ENCODE measurements at regions not wholly inside any gene's neighbourhood (a gene's known extent, or its start where the extent isn't known, plus 50 kb on each side); places are given as distances from the start of the nearest gene placed in this dataset.

GRCh38 chr1:48107516-48107915 lies 110.3 kb upstream of the TRABD2B start:
- no peak for TF ChIP-seq TSC22D4 (tag; IDR thresholded peaks at IDR 0.05)
- no peak for TF ChIP-seq U2AF1 (optimal IDR thresholded peaks at IDR 0.05; ENCODE audit: low read depth, low read length)
- TF ChIP-seq TCF3 (CRISPR knock-in tag; IDR thresholded peaks at IDR 0.05): no peak
- peak; percentile 48 for TF ChIP-seq CHD2 (IDR thresholded peaks at IDR 0.05; ENCODE audit: low read depth, low read length)
- TF ChIP-seq TBL1XR1 (IDR thresholded peaks at IDR 0.05; ENCODE audit: low read length in 2 of 2): no peak
- no TSS peak for BruUV-seq (replicated peaks)
- no peak for DNase-seq (ENCODE audit: extremely low read depth in 1 of 4, low spot score in 3 of 4)
- Histone ChIP-seq H3K27ac (ENCODE audit: extremely low read depth, low read depth, low read length) (no peak overlapping the region), H3K27me3 (ENCODE audit: control insufficient read depth in 2 of 2, insufficient read depth in 2 of 2, low read length in 2 of 2) (no peaks in the 10 kb centered on the region), H3K9me1 (ENCODE audit: control insufficient read depth, insufficient read depth, low read length) (no peaks in the 10 kb centered on the region), H3K4me2 (ENCODE audit: insufficient read depth, low read length) (no peak overlapping the region), H3K4me1 (replicated peaks in 1 of 2; ENCODE audit: control insufficient read depth in 2 of 2, insufficient read depth in 2 of 2, low read length in 2 of 2) (no peaks in the 10 kb centered on the region), H3K4me3 (no peak overlapping the region), H3K9me3 (replicated peaks; ENCODE audit: control insufficient read depth, insufficient read depth, low read depth, low read length) (no peaks in the 10 kb centered on the region), H4K20me1 (replicated peaks; ENCODE audit: control insufficient read depth, insufficient read depth, low read length) (no peaks in the 10 kb centered on the region; the same call in 1 of the 2 replicates), H3K36me3 (ENCODE audit: control insufficient read depth, insufficient read depth, low read length) (no peaks in the 10 kb centered on the region), H2AFZ (ENCODE audit: low read depth, low read length) (no peak overlapping the region), H3K79me2 (ENCODE audit: control insufficient read depth, insufficient read depth, low read length) (no peaks in the 10 kb centered on the region), H3K9ac (ENCODE audit: insufficient read depth in 1 of 2, low read depth in 2 of 2, low read length in 2 of 2) (no peak overlapping the region)
- ChIA-PET CTCF (ENCODE audit: low intra/inter-chr PET ratio) (no interaction called here), POLR2A (interaction anchor here (0.7 kb wide), 1 partner anchor 80 kb away, joined by 3 read pairs; no protein-coding TSS in a partner anchor)
- in situ Hi-C loops (cut with MboI): loop anchor here (5.0 kb wide), 1 partner anchor 95 kb away; no protein-coding TSS in a partner anchor
- FAIRE-seq: no peak
- intact Hi-C loops (cut with micrococcal nuclease): loop anchor here (5.0 kb wide), 1 partner anchor 390 kb away; no protein-coding TSS in a partner anchor
- 0% methylated on average over 3 of the region's 3 CpGs for WGBS (ENCODE audit: insufficient coverage, low coverage, missing lambda C conversion rate)
- ATAC-seq: no peak

- H4K20me1 ChIP-seq (replicated peaks; ENCODE audit: control insufficient read depth, insufficient read depth, low read length): no peaks in the 10 kb centered on the region; the same call in 1 of the 2 replicates
- no TSS peak for BruUV-seq (replicated peaks)
- no peaks in the 10 kb centered on the region for H3K9me1 ChIP-seq (ENCODE audit: control insufficient read depth, insufficient read depth, low read length)
- H3K36me3 ChIP-seq (ENCODE audit: control insufficient read depth, insufficient read depth, low read length): no peaks in the 10 kb centered on the region
- no peak overlapping the region for H3K4me3 ChIP-seq
- H3K27me3 ChIP-seq (ENCODE audit: control insufficient read depth in 2 of 2, insufficient read depth in 2 of 2, low read length in 2 of 2): no peaks in the 10 kb centered on the region
- H3K9me3 ChIP-seq (replicated peaks; ENCODE audit: control insufficient read depth, insufficient read depth, low read depth, low read length): no peaks in the 10 kb centered on the region
- H3K79me2 ChIP-seq (ENCODE audit: control insufficient read depth, insufficient read depth, low read length): no peaks in the 10 kb centered on the region
- 2% methylated on average over 2 of the region's 2 CpGs for WGBS (ENCODE audit: insufficient coverage, low coverage, missing lambda C conversion rate)
- no peak overlapping the region for H3K4me2 ChIP-seq (ENCODE audit: insufficient read depth, low read length)
- H2AFZ ChIP-seq (ENCODE audit: low read depth, low read length): no peak overlapping the region
- POLR2A ChIA-PET: interaction anchor here (0.6 kb wide), 1 partner anchor 124 kb away, joined by 5 read pairs; no protein-coding TSS in a partner anchor
- intact Hi-C loops (cut with micrococcal nuclease): loop anchor here (5.0 kb wide), 1 partner anchor 391 kb away; no protein-coding TSS in a partner anchor
- TF ChIP-seq ZNF764 (CRISPR knock-in tag; IDR thresholded peaks at IDR 0.05; ENCODE audit: low read depth) (no peak), GABPB2 (CRISPR knock-in tag; conservative IDR thresholded peaks at IDR 0.05) (no peak), NRF1 (conservative IDR thresholded peaks at IDR 0.05 in 1 of 2, IDR thresholded peaks at IDR 0.05 in 1 of 2) (no peak), CREB3L1 (IDR thresholded peaks at IDR 0.05; ENCODE audit: borderline replicate concordance, low read depth) (no peak), E2F1 (CRISPR knock-in tag; IDR thresholded peaks at IDR 0.05) (no peak), KDM1A (IDR thresholded peaks at IDR 0.05) (no peak), U2AF2 (optimal IDR thresholded peaks at IDR 0.05; ENCODE audit: low read depth, low read length) (no peak)
- H3K27ac ChIP-seq (ENCODE audit: extremely low read depth, low read depth, low read length): no peak overlapping the region
- in situ Hi-C loops (cut with MboI): loop anchor here (5.0 kb wide), 1 partner anchor 96 kb away; no protein-coding TSS in a partner anchor
- no peak for DNase-seq (ENCODE audit: extremely low read depth in 1 of 4, low spot score in 3 of 4)
- no peaks in the 10 kb centered on the region for H3K4me1 ChIP-seq (replicated peaks in 1 of 2; ENCODE audit: control insufficient read depth in 2 of 2, insufficient read depth in 2 of 2, low read length in 2 of 2)
- no peak for FAIRE-seq
- no peak overlapping the region for H3K9ac ChIP-seq (ENCODE audit: insufficient read depth in 1 of 2, low read depth in 2 of 2, low read length in 2 of 2)
- CTCF ChIA-PET (ENCODE audit: low intra/inter-chr PET ratio): no interaction called here
- no peak for ATAC-seq
Observed at GRCh38 chr1:48106049-48106448, 108.9 kb upstream of the TRABD2B start.

Data from K562 (cell line).